Neural progenitor cell (in vitro differentiated cells): ENCODE measurements at regions not wholly inside any gene's neighbourhood (a gene's known extent, or its start where the extent isn't known, plus 50 kb on each side); places are given as distances from the start of the nearest gene placed in this dataset.

ENCODE experiments used
- EZH2 ChIP-seq: fragments of 200-600 bp; sonication (generic); IDR thresholded peaks from 2 replicates; pipeline ENCODE4 v1.6.1; 2017; ENCODE audit warnings: antibody characterized with exemption, mild to moderate bottlenecking, moderate library complexity
- EZH2phosphoT487 ChIP-seq: fragments of 200-600 bp; sonication (generic); IDR thresholded peaks from 2 replicates; pipeline ENCODE4 v1.6.1; 2017; ENCODE audit warnings: antibody characterized with exemption
- TF ChIP-seq, protein P1 (sequence below): fragments of 200-600 bp; sonication (generic); IDR thresholded peaks from 2 replicates; pipeline ENCODE4 v1.5.1; 2017; ENCODE audit warnings: antibody characterized with exemption, mild to moderate bottlenecking

DNA sequence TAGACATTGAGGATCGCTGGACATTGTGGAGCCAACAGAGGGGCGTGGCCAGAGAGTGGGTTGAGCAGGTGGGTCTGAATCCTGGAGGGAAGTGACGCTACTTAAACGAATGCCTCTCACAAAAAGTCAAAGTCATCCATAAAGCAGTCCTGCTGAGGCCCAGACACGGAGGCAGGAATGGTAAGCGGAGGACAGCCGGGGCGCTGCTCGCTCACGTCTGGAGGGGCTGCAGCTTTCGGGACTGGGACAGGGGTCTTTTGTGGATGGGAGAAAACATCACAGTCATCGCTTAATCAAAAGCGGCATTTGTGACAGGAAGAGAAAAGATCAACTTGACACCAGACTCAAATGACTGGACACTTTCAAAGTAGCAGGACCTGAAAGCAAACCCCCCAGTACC is 88.4 kb downstream of the PTGR3 start:
- TF ChIP-seq EZH2phosphoT487 (no peak), EZH2 (no peak)
- TF ChIP-seq, protein P1, sequence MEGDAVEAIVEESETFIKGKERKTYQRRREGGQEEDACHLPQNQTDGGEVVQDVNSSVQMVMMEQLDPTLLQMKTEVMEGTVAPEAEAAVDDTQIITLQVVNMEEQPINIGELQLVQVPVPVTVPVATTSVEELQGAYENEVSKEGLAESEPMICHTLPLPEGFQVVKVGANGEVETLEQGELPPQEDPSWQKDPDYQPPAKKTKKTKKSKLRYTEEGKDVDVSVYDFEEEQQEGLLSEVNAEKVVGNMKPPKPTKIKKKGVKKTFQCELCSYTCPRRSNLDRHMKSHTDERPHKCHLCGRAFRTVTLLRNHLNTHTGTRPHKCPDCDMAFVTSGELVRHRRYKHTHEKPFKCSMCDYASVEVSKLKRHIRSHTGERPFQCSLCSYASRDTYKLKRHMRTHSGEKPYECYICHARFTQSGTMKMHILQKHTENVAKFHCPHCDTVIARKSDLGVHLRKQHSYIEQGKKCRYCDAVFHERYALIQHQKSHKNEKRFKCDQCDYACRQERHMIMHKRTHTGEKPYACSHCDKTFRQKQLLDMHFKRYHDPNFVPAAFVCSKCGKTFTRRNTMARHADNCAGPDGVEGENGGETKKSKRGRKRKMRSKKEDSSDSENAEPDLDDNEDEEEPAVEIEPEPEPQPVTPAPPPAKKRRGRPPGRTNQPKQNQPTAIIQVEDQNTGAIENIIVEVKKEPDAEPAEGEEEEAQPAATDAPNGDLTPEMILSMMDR: no peak
